CD4-positive, alpha-beta T cell treated with Interferon alpha-2 for 1 hour (primary cell): ENCODE measurements at regions not wholly inside any gene's neighbourhood (a gene's known extent, or its start where the extent isn't known, plus 50 kb on each side); places are given as distances from the start of the nearest gene placed in this dataset.

Experiments
- DNase-seq, 2 donors: peaks; one replicate each; pipeline ENCODE4 v3.0.0-alpha.2; 2020 to 2022

DNA sequence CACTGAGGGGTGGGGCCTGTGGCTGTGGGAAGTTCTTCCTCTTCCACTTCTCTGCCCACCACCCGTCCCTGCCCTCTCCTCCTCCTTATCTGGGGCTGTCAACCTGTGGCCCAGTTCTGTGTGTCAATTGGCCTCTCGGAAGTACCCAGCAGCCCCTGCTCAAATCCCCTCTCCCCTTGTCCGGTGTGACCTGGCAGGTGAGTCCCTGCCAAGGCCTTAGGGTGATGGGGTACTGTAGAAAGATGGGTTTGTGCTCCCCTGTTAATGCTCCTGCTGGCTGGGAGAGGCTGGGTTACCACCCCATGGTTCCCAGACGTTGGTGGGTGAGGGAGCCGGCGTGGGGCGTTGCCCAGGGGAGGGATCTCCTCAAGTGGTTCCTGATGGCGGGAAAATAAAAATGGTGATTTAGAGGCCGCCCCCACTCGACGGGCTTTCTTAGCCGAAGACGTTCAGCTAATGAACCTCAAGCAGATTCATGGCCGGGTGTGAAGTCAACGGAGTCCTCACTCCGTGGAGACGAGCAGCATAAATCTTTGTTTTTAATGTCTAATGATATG, 141.2 kb downstream of the URI1 start:
- DNase-seq, result no peak

DNA sequence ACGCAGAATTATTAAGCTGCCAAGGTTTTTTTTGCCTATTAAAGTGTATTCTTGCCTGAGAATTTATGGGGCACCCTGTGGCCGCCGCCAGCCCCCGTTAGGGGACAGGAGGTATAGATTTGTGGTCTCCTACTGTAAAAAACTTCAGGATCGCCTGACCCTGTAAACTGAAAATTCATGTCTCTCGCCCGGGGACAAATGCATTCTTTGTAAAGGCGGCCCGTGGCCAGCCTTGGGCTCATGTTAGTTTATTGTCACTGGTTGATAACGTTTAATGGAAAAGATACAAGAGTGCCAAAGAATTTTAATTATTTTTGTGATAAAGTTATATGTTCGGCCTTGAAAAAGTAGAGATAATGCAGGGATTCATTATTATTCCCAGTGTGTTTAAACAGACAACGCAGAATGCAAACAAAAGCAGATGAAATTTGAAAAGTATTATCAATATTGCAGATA, 141.7 kb downstream of the URI1 start:
- DNase-seq, result no peak

DNA sequence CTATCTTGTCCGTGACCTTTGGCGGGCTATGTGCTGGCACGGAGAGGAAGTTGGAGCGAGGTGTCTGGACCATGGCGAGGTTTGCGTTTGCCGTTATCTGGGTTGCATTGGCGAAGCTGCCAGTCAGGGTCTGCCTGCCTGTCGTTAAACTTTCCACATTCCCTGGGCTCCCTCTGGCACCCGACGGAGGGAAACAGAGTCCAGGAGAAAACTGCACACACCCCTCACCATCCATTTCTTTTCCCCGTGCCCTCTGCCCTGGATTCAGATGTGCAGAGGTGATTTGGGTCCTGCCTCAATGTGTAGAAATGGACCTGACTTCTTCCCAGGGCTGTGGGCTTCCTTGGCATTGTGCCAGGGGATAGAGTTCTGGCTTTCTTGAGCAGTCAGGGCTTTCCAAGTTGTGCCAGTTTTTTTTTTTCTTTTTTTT, 142.4 kb downstream of the URI1 start:
- DNase-seq, result no peak

DNA sequence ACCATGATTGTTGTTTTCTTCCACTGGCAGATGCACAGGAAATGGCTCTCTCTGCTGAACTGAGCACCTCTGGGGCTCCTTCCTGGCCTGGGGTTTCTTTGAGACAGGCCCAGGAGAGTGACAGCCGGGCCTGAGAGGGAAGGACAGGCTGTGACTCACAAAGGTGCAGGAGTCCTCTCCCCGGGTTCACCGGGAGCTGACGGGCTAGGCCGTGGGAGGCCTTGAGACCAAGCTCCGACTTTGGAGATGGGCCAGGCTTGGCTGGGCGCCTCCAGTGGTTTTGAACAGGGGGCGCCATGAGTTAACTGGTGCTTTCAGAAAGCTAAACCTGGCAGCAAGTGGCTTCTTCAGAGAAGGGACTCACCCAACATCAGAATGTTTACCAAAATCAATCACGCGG, 143.4 kb downstream of the URI1 start:
- DNase-seq, result no peak

DNA sequence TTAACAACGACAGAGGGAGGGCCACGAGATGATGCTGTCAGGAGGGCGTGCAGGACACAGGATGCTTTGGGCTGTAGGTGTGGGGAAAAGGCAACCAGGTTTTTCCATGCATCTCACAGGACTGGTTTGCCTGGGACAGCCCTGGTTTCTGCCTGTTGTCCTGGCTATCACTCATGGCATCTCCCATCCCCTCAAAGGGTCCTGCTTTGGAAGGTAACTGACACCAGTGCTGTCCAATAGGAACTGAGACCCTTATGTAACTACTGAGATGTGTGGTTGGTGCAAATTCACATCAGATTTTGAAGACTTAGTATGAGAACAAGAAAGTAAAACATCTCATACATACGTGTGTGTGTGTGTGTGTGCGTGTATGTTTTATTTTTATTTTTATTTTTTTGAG, 144.2 kb downstream of the URI1 start:
- DNase-seq, result no peak

DNA sequence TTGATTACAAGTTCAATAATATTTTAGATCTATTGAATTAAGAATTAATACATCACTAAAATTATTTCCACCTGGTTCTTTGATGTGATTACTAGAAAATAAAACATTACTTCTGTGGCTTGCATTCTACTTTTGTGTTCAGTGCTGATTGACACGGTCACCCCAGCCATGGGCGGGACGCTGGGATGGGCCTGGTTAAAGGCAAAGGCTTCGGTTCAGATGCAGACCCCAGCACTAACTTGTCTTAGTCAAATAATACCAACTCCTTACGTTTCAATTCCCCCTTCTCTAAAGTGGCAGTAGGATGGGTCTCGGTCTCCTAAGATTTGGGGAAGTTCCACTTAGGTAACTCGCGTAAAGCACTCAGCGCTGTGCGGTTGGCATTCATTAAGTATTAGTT, 144.9 kb downstream of the URI1 start:
- no peak for DNase-seq

DNA sequence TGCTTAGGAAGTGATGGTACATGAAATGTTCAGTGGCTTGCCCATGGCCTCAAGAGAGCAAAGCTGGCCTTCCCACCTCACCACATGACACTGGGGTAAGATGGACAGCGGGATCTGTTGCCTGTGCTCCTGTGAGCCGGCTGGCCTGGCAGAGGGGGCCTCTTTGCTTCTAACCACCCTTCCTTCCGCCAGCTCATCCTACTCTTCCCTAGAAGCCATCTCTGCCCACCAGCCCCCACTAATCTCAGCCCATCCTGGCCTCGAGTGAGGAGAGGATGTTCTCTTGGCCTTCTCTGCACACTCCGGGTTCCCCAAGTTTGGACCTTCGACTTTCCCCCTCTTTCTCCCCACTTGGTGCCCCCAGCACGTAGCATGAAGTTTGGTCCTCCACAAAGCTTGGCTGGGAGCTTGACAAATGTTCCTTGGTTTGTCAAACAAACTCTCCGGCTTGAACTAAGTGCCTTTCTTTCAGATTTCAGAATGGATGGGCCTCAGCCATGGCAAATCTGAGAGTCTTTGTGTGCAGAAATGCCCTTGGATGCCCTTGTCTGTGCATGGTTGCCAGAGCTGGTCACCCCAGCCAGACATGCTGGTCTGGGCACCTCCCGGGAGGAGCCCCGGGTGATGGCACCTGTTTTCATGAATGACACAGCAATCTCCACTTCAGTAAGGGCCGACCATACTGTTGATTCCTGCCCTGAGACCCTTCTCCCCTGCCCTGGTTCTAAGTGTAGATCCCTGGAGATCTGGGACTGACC, 145.5 kb downstream of the URI1 start:
- DNase-seq, result no peak

DNA sequence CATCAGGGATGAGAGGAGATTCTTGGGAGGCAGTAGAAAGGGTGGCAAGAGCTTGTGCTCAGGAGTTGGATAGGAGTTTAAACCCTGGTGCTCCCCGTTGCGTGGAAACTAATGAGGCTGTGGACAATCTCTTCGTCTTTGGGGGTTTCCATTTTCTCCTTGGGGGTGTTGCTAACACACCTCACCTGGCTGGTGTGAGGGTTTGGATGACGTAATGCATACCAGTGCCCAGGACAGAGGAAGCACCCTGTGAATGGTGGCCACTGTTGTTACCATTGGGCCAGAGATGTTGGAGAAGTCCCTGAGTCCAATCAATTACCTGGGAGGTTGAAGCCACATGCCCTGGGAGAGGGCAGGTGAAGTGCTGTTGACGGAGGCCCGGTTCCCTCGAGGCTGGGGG, 146.5 kb downstream of the URI1 start:
- no peak for DNase-seq

DNA sequence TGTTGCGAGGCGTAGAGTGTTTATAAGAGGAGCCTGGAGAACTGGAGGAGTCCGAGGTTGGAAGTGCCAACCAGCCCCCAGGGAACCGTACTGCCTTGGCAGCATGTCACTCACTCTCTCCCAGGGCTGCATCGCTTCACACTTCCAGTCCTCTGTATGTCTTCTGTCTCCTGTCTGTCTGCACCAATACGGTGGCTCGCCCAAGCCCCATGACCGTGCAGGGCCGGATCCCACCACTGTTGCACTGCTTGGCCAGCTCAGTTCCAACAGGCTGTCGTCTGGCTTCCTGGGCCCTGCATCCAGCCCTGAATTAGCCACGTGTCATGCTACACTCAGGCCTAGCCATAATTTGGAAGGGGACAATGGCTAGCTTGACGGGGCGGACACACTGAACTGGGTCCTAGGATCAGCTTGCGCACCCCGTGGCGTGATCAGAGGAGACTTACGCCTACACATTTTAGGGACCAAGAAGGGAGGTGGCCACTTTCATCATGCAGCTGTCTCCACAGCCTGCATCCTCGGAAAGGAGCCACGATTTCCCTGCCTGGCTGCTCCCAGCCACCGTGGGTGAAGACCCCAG, 147.1 kb downstream of the URI1 start:
- no peak for DNase-seq

DNA sequence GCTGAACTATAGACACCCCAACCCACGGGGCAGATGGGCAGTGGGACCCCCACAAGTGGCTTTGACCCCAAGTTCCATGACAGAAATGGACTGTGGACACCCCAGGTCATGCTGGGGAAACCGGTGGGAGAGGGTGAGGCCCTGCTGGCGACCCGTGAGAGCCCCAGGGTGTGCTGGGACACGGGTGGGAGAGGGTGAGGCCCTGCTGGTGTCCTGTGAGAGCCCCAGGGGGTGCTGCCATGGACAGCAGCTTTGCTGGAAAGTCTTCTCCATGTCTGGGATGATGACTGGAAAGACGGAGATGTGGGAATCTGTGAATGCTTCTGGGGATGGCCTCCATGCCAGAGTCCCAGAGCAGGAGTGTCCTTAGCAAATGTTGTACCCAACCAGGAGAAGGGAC, 148.4 kb downstream of the URI1 start:
- no peak for DNase-seq

DNA sequence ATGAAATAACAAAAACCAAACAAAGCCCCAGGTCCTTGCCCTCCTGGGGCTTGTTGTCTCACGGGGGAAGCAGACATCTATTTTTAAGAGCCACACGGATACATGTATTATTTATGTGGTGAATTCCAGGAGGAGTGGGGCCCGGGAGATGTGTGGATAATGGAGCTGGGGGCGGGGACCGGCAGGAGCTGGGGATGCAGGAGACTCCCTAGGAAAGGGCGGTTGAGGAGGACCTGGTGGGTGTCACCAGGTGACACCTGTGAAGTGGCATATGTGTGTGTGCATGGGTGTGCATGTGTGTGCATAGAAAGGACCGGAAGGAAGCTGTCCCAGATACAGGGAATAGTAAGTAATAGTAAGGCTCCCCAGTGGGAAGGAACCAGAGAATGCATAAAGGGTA, 148.9 kb downstream of the URI1 start:
- no peak for DNase-seq

DNA sequence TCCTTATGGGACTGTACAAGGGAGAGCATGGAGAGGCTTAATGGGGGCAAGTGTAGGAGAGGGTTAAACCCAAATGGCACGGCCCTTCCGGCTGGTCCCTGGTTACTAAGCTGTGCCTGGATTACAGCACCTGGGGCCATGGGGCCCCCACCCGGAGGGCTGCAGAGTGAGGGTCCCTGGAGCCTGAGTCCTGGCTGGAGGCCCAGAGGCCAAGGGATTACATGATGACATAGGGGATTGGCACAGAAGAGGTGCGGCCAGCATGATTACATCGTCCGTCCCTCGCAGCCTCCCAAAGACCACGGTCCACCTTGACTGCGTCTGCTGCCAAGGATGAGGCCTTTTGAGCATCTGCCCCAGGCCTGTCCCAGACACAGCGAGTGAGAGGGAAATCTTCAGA, 149.4 kb downstream of the URI1 start:
- no peak for DNase-seq

DNA sequence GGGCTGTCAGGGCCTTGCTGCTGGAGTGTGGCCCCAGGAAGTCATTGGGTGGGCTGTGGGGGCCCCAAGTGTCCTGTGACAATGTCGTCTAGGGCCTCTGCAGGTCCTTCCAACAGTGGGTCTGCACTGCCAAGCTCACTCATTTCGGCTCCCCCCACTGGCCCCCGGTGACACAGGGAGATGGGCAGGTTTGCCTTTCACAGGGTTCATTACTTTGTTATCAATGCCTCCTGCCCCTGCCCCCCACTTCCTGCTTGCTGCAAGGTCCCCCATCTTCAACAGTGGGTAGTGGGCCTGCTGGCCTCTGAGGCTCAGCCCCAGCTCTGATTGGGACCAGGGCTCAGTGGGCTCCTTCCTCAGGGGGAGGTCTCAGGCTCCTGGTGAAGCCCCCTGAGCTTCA, 149.8 kb downstream of the URI1 start:
- DNase-seq, result no peak

DNA sequence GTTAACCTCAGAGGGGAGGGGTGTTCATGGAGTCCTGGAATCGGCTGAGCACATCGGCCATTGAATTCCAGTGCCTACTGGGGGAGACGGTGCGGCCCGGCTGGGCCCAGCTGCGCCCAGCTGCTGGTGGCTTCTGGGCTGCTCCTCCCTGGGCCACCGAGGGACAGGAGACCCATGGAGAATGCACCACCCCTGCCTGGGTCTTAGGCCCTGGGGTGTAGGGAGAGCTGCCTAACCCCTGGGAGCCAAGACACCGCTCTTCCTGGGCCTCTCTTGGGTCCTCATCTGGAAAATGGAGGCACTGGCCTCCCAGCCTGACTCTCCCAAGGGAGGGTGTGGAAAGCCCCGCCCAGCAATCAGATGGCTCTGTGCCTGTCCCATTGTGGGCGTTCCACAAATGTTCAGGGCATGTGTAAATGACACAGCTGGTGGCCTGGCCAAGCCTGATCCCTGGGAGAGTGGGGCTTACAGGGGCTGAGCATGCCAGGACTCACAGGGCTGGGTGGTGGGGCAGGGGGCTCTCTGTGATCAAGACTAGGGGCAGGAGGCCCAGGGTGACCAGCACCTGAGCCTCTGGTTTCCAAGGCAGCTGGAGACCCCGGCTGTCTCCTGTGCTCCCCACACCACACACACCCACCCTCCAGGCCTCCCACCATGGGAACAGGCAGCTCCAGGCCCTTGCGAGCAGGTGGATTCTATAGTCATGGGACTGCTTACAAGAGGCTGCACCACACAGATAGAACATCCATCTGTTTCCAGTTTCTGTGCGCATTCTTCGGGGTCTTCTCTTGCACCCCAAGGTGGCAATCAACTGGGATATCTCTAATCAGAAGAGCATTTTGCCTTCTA, 150.9 kb downstream of the URI1 start:
- no peak for DNase-seq

DNA sequence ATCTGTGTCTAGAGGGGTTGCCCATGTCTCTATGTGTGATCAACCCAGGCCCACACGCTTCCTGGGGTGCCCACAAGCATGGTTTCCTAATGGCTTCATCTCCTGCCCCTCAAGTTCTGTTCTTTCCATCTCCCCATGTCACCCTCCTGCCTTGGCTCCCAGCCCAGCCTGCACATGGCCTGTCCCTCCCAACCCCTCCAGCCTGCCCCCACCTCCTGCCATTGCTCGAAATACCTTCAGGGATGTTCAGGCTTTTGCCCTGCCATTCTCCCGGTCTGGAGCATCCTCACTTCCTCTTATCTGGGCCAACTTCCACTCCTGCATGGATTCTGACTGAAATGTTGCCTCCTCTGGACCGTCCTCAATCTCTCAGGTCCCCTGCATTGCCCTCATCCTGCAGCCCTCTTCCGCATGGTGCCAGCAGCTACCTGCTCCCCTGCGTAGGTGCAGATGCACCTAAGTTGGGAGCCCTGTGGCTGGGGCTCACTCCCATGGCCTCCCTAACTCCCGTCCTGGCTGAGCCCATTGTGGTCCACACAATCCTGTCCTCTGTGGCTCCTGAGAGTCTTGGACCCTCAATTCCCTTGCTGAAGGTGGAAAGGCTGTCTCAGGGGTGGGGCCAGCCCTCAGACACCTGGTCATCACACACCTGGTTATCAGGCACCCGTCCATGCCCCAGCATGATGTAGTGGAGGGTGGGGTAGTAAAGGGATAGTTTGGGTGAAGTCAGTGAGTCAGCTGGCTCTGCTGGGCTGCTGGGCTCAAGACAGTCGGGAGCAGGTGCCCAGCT, 152.1 kb downstream of the URI1 start:
- DNase-seq, result no peak

DNA sequence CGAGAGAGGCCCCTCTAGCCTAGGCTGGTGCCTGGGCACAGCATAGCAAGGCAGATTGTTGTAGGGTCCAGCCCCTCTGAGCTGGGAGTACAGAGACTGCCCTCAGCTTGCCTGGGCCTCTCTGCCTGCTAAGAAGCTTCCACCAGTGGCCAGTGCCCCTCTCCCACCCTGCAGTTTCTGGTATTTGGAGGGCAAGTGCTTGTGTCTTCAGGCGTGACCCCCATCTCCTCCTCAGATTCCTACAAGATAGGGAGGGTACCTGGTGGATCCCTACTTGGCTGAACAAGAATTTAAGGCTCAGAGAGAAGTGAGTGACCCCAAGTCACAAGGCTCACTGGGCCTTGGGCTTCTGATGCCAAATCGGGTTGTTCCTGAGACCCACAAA, 152.7 kb downstream of the URI1 start:
- DNase-seq, result no peak

DNA sequence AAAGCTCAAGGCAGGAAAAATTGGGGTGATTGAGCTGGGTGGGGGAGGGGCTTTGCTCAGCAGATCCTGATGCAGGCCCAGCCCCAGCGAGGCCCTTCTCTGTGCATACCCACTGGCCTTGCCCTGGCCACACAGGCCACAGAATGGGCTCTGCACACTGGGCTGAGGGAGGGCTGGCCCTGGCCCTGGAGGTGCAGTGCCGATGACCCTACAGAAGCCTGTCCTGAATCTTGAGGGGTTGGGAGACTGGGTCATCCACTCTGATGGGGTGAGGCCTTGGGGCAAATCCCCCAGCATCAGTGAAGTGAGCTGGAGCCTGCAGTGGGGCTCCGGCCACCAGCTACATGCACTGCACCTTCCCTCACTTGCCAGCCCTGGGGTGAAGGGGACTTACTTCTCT, 153.1 kb downstream of the URI1 start:
- no peak for DNase-seq

DNA sequence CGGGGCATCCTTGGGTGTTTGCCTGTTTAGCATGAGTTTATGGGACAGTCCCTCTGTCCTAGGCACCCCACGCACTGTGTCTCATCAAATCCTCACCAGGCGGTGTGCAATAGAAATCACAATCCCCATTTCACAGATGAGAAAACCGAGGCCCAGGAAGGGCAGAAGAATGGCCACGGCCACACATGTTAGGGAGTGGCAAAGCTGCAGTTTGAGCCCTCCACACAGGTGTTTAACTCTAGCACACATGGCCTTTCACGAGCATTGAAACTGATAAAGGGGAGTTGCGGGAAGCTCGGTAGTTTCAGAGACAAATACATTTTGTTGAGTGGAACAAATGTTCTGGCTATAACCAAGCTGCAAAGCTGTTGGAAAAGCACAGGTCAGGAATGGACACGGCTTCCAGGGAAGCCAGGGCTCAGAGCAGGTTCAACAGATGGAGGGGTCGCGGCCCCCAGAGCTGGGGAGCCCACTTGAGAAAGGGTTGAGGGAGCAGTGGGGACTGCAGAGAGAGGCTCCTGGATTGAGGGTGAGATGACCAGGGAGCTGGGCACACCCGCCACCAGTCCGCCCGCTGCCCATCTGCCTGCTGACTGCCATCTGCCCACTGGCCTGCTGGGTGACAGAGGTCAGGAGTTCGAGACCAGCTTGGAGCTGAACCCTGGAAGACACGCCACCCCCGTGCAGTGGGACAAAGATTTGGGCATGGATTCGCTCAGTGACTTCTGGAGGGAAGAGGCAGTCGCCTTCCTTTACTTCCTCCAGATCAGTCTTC, 154.7 kb downstream of the URI1 start:
- DNase-seq, result no peak

DNA sequence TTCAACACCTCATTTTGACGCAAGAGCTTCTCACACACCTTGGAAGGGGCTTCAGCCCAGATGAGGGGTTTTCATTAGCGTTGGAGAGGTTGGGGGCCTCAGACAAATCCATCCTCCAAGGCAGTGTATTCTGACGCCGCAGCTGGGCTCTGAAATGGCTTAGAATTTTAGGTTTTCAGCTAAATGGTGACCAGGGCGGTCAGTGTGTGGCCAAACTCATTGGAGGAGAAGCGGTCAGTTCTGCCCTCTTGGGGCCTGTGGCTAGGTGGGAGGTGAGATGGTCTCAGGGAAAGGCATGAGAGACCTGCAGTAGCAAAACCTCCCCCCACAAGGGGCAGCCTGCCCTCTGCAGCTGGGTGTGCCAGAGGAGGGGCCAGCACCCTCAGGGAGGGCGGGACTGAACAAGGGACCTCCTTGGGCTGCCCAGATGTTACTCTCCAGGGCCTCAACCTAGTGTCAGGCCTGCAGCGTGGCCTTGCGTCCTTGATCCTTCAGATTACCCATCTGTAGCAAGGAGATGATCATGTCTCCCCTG, 155.8 kb downstream of the URI1 start:
- DNase-seq, result no peak

DNA sequence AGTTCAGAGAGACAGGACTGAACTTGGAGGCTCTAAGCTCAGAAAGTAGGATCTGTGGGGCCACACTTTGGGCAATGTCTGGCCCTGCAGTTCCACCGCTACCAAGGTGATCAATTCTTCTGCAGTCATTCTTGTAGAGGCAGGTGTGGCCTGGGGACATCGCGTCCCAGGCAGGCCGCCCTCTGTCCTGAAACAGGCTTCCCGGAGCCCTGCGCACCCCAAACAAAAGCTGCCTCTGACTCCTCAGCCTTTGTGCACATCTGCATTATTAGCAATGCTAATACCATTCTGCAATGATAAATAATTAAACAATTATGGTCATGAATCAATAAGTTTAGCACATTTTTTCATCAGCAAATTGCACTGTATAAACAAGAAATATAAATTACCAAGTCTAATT, 160.2 kb downstream of the URI1 start:
- no peak for DNase-seq

DNA sequence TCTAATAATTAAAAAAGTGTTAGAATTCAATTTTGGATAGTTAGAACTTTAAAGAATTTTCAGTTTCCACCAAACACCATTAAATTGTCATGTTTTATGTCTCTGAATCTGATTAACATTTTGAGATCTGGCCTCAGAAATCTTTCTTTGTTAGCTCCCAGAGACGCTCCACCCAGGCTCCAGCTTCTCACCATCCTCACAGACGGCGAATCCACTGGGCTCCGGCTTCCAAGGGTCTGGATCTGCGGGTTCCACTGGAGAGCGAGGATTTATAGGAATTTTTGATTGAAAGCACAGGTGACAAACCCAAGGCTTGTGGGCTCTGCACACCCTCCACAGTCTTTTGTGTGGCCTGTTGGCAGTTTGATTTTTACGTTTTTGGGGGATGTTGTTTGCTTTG, 160.6 kb downstream of the URI1 start:
- no peak for DNase-seq

DNA sequence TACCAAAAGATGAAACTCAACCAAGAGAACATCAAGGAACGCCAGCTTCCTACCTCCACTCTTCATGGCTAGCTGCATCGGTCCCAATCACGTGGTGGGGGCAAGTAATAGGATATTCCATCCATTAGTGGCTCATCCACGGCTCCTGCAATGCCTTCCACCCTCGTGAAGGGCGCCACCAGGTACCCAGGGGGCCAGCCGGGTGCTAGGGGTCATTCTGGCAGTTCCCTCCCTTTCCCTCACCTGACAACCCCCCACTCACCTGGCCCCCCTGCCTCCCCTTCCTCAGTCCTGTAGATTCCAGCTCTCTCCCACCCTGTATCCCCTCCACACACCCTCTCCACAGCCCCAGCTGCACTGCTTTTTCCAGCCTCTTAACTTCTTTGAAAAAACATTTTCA, 161.9 kb downstream of the URI1 start:
- no peak for DNase-seq
